Progenitor cell of endocrine pancreas (in vitro differentiated cells): ENCODE measurements at regions not wholly inside any gene's neighbourhood (a gene's known extent, or its start where the extent isn't known, plus 50 kb on each side); places are given as distances from the start of the nearest gene placed in this dataset.

Source experiments
- DNase-seq: peaks from one replicate; pipeline ENCODE4 v3.0.0; 2021; ENCODE audit warnings: low spot score; ENCODE audit not compliant: unreplicated experiment
- H3K27ac Mint-ChIP-seq: 2 replicates; pipeline ENCODE4 v1.8.0; 2021; ENCODE audit warnings: mild to moderate bottlenecking, moderate library complexity, mixed read lengths
- H3K27me3 Mint-ChIP-seq: 2 replicates; pipeline ENCODE4 v1.8.0; 2021; ENCODE audit warnings: mixed read lengths
- H3K36me3 Mint-ChIP-seq: 2 replicates; pipeline ENCODE4 v1.8.0; 2022; ENCODE audit warnings: mixed read lengths; ENCODE audit not compliant: insufficient read depth
- H3K4me1 Mint-ChIP-seq: 2 replicates; pipeline ENCODE4 v1.8.0; 2021; ENCODE audit warnings: low read depth, mixed read lengths
- H3K4me3 Mint-ChIP-seq: 2 replicates; pipeline ENCODE4 v1.8.0; 2021; ENCODE audit warnings: low read depth, mild to moderate bottlenecking, moderate library complexity, mixed read lengths
- H3K9me3 Mint-ChIP-seq: 2 replicates; pipeline ENCODE4 v1.8.0; 2021; ENCODE audit warnings: low read depth, mixed read lengths
- TF ChIP-seq, protein P1 (sequence below): fragments of 200-600 bp; sonication (generic); IDR thresholded peaks from one replicate; pipeline ENCODE4 v1.5.0; 2021; ENCODE audit warnings: antibody characterized with exemption, mild to moderate bottlenecking; ENCODE audit not compliant: unreplicated experiment

DNA sequence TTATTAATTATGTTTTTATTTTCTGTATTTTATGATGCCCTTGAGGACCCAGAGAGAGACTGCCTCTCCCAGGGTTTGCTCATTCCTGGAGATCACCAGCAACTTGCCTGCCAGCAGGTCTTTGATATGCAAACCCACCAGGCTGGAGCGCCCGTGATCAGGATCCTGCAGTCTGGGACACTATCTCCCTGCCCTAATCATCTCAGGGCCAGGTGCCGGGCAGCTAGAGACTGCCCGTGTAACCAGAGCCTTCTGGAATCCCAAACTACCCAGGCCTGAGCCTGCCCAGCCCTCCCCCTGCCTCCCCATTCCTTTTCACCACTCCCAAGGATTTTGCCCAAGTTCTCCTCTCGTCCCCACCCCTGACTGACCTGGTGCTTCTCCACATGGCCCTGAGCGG, 52.2 kb upstream of the B3GAT1 start:
- Mint-ChIP-seq H3K4me1 (peaks cover 10% of the 10 kb centered on the region), H3K36me3 (no peaks in the 10 kb centered on the region), H3K27me3 (peaks cover 49% of the 10 kb centered on the region), H3K4me3 (no peak overlapping the region), H3K9me3 (no peaks in the 10 kb centered on the region), H3K27ac (no peak overlapping the region)
- TF ChIP-seq, protein P1, sequence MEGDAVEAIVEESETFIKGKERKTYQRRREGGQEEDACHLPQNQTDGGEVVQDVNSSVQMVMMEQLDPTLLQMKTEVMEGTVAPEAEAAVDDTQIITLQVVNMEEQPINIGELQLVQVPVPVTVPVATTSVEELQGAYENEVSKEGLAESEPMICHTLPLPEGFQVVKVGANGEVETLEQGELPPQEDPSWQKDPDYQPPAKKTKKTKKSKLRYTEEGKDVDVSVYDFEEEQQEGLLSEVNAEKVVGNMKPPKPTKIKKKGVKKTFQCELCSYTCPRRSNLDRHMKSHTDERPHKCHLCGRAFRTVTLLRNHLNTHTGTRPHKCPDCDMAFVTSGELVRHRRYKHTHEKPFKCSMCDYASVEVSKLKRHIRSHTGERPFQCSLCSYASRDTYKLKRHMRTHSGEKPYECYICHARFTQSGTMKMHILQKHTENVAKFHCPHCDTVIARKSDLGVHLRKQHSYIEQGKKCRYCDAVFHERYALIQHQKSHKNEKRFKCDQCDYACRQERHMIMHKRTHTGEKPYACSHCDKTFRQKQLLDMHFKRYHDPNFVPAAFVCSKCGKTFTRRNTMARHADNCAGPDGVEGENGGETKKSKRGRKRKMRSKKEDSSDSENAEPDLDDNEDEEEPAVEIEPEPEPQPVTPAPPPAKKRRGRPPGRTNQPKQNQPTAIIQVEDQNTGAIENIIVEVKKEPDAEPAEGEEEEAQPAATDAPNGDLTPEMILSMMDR, result no peak
- DNase-seq, result no peak

DNA sequence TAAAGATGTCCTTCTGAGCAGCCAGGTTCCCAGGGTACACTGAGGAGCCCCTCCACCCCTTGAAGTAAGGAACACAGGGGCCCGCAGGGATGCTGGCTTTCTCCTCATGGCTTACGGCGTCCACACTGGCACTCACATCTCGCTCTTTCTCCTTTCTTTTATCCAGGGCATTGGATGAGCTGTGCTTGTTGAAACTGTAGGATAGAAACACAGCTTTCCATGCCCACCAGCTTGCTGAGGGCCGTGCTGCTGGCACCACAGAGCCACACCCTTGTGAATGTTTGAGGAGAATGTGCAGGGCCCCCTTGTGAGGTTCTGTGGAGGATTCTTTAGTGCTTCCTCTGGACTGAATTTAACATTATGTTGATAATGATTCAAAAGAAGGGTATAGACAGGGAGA, 51.7 kb upstream of the B3GAT1 start:
- peaks cover 51% of the 10 kb centered on the region for H3K27me3 Mint-ChIP-seq
- no peak for DNase-seq
- TF ChIP-seq, protein P1, result no peak
- no peak overlapping the region for H3K4me3 Mint-ChIP-seq
- peaks cover 10% of the 10 kb centered on the region for H3K4me1 Mint-ChIP-seq
- no peaks in the 10 kb centered on the region for H3K9me3 Mint-ChIP-seq
- no peak overlapping the region for H3K27ac Mint-ChIP-seq
- no peaks in the 10 kb centered on the region for H3K36me3 Mint-ChIP-seq
